ENCODE measurements at regions not wholly inside any gene's neighbourhood (a gene's known extent, or its start where the extent isn't known, plus 50 kb on each side); places are given as distances from the start of the nearest gene placed in this dataset.
"Not testable (repeated sequence)": the region's sequence is repeated elsewhere in the genome, so short reads cannot be mapped to it uniquely, and the experiment has no call there.

- no peaks in the 10 kb centered on the region for H3K79me2 ChIP-seq (ENCODE audit: control insufficient read depth, insufficient read depth, low read length)
- no peaks in the 10 kb centered on the region for H3K4me1 ChIP-seq (ENCODE audit: control insufficient read depth in 2 of 2, insufficient read depth in 2 of 2, low read length in 2 of 2)
- TF ChIP-seq EZH2 (IDR thresholded peaks at IDR 0.05; ENCODE audit: borderline replicate concordance, insufficient read depth, low read depth, low read length, poor library complexity, severe bottlenecking), result no peak
- TF ChIP-seq CTCF (IDR thresholded peaks at IDR 0.05), result no peak
- intact Hi-C loops (cut with micrococcal nuclease), result no loop called here
- WGBS (ENCODE audit: insufficient coverage), result 98% methylated on average over 4 of the region's 5 CpGs
- no peaks in the 10 kb centered on the region for H4K20me1 ChIP-seq (ENCODE audit: control insufficient read depth, insufficient read depth, low read length, poor library complexity, severe bottlenecking)
- no peak for ATAC-seq (ENCODE audit: low read depth)
- no peak overlapping the region for H3K4me2 ChIP-seq (replicated peaks; ENCODE audit: low read depth, low read length, poor library complexity, severe bottlenecking)
- no peak overlapping the region for H3K4me3 ChIP-seq (ENCODE audit: control extremely low read depth in 1 of 5, extremely low read depth in 1 of 5, insufficient read depth in 1 of 5, low read depth in 2 of 5, low read length in 4 of 5)
- ChIA-PET CTCF (interaction anchor here (4.0 kb wide), 1 partner anchor 23 kb away, joined by 17 read pairs; no protein-coding TSS in a partner anchor), POLR2A (no interaction called here)
- Mint-ChIP-seq H3K9me3 (ENCODE audit: insufficient read depth) (no peaks in the 10 kb centered on the region), H3K4me3 (no peak overlapping the region), H3K27me3 (no peaks in the 10 kb centered on the region), H3K4me1 (no peaks in the 10 kb centered on the region), H3K27ac (no peak overlapping the region)
- no peaks in the 10 kb centered on the region for H3K36me3 ChIP-seq (replicated peaks in 1 of 2; ENCODE audit: control extremely low read depth in 1 of 2, control insufficient read depth in 1 of 2, extremely low read depth in 1 of 2, insufficient read depth in 2 of 2, low read length in 1 of 2)
- H3K27me3 ChIP-seq (replicated peaks in 1 of 4; ENCODE audit: control extremely low read depth in 1 of 4, control insufficient read depth in 3 of 4, insufficient read depth in 4 of 4, low read length in 3 of 4), result no peaks in the 10 kb centered on the region
- no peak for DNase-seq
- no peak overlapping the region for H2AFZ ChIP-seq (ENCODE audit: insufficient read depth, low read depth, low read length, poor library complexity, severe bottlenecking)
- H3K9me3 ChIP-seq (ENCODE audit: control extremely low read depth in 1 of 3, control insufficient read depth in 2 of 3, insufficient read depth in 1 of 3, low read length in 2 of 3), result no peaks in the 10 kb centered on the region
- no peak overlapping the region for H3K27ac ChIP-seq (ENCODE audit: low read length in 2 of 2)
- H3K9ac ChIP-seq (ENCODE audit: low read length), result no peak overlapping the region
Measured at GRCh38 chr6:159631886-159632285, 61.2 kb downstream of the SOD2 start.

DNA sequence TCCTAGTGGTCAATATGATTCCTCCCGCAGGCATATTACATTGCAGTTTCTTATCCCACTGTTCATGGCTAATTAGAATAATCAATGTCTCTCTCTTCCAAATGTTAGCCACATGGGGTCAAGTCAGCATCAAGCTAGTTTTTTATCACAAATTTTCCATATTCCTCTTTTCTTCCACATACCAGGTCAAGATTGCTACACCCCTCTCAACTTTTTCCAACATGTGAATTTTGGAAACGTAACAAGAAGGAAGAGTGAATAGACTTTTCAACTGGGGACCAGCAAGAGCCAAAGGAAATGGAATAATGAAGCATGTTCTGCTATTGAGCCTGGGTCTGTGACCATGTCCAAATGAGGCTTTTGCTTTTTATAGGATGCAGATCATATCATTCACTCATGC is 65.1 kb downstream of the SOD2 start:
- Histone ChIP-seq H3K36me3 (replicated peaks in 1 of 2; ENCODE audit: control extremely low read depth in 1 of 2, control insufficient read depth in 1 of 2, extremely low read depth in 1 of 2, insufficient read depth in 2 of 2, low read length in 1 of 2) (no peaks in the 10 kb centered on the region), H3K9me3 (ENCODE audit: control extremely low read depth in 1 of 3, control insufficient read depth in 2 of 3, insufficient read depth in 1 of 3, low read length in 2 of 3) (no peaks in the 10 kb centered on the region), H2AFZ (ENCODE audit: insufficient read depth, low read depth, low read length, poor library complexity, severe bottlenecking) (no peak overlapping the region), H3K4me2 (replicated peaks; ENCODE audit: low read depth, low read length, poor library complexity, severe bottlenecking) (no peak overlapping the region), H3K79me2 (ENCODE audit: control insufficient read depth, insufficient read depth, low read length) (no peaks in the 10 kb centered on the region), H3K4me1 (ENCODE audit: control insufficient read depth in 2 of 2, insufficient read depth in 2 of 2, low read length in 2 of 2) (no peaks in the 10 kb centered on the region), H4K20me1 (ENCODE audit: control insufficient read depth, insufficient read depth, low read length, poor library complexity, severe bottlenecking) (no peaks in the 10 kb centered on the region), H3K27me3 (replicated peaks in 1 of 4; ENCODE audit: control extremely low read depth in 1 of 4, control insufficient read depth in 3 of 4, insufficient read depth in 4 of 4, low read length in 3 of 4) (no peaks in the 10 kb centered on the region), H3K4me3 (ENCODE audit: control extremely low read depth in 1 of 5, extremely low read depth in 1 of 5, insufficient read depth in 1 of 5, low read depth in 2 of 5, low read length in 4 of 5) (no peak overlapping the region), H3K27ac (ENCODE audit: low read length in 2 of 2) (no peak overlapping the region), H3K9ac (ENCODE audit: low read length) (no peak overlapping the region)
- CTCF ChIA-PET, result no interaction called here
- ATAC-seq (ENCODE audit: low read depth) (no peak), DNase-seq (no peak)
- WGBS (ENCODE audit: insufficient coverage), result 100% methylated on average over 1 of the region's 2 CpGs
- intact Hi-C loops (cut with micrococcal nuclease), result no loop called here
- POLR2A ChIA-PET, result no interaction called here
- no peaks in the 10 kb centered on the region for H3K9me3 Mint-ChIP-seq (ENCODE audit: insufficient read depth)
- no peak for TF ChIP-seq CTCF (IDR thresholded peaks at IDR 0.05)
- no peak for TF ChIP-seq EZH2 (IDR thresholded peaks at IDR 0.05; ENCODE audit: borderline replicate concordance, insufficient read depth, low read depth, low read length, poor library complexity, severe bottlenecking)
- H3K27ac Mint-ChIP-seq, result no peak overlapping the region
- no peaks in the 10 kb centered on the region for H3K4me1 Mint-ChIP-seq
- H3K4me3 Mint-ChIP-seq, result no peak overlapping the region
- no peaks in the 10 kb centered on the region for H3K27me3 Mint-ChIP-seq

- POLR2A ChIA-PET; H3K9ac ChIP-seq (ENCODE audit: low read length); H3K4me2 ChIP-seq (replicated peaks; ENCODE audit: low read depth, low read length, poor library complexity, severe bottlenecking); DNase-seq; H3K4me3 Mint-ChIP-seq; H4K20me1 ChIP-seq (ENCODE audit: control insufficient read depth, insufficient read depth, low read length, poor library complexity, severe bottlenecking); H3K36me3 ChIP-seq (replicated peaks in 1 of 2; ENCODE audit: control extremely low read depth in 1 of 2, control insufficient read depth in 1 of 2, extremely low read depth in 1 of 2, insufficient read depth in 2 of 2, low read length in 1 of 2); ATAC-seq (ENCODE audit: low read depth); intact Hi-C loops (cut with micrococcal nuclease); H3K27ac Mint-ChIP-seq; H3K79me2 ChIP-seq (ENCODE audit: control insufficient read depth, insufficient read depth, low read length); H3K9me3 Mint-ChIP-seq (ENCODE audit: insufficient read depth); H3K9me3 ChIP-seq (ENCODE audit: control extremely low read depth in 1 of 3, control insufficient read depth in 2 of 3, insufficient read depth in 1 of 3, low read length in 2 of 3); H3K27ac ChIP-seq (ENCODE audit: low read length in 2 of 2); H3K4me1 Mint-ChIP-seq; H2AFZ ChIP-seq (ENCODE audit: insufficient read depth, low read depth, low read length, poor library complexity, severe bottlenecking); H3K4me3 ChIP-seq (ENCODE audit: control extremely low read depth in 1 of 5, extremely low read depth in 1 of 5, insufficient read depth in 1 of 5, low read depth in 2 of 5, low read length in 4 of 5); H3K27me3 ChIP-seq (replicated peaks in 1 of 4; ENCODE audit: control extremely low read depth in 1 of 4, control insufficient read depth in 3 of 4, insufficient read depth in 4 of 4, low read length in 3 of 4); CTCF ChIA-PET; H3K4me1 ChIP-seq (ENCODE audit: control insufficient read depth in 2 of 2, insufficient read depth in 2 of 2, low read length in 2 of 2); H3K27me3 Mint-ChIP-seq: not testable (repeated sequence)
- WGBS (ENCODE audit: insufficient coverage), result 91% methylated on average over 5 of the region's 5 CpGs
Measured at GRCh38 chr6:159626506-159626905, 66.5 kb downstream of the SOD2 start.

Data from B cell (primary cell).